Chondrocyte (in vitro differentiated cells): ENCODE measurements at regions not wholly inside any gene's neighbourhood (a gene's known extent, or its start where the extent isn't known, plus 50 kb on each side); places are given as distances from the start of the nearest gene placed in this dataset.
A peak's percentile ranks its signal among the peaks of the same experiment; 100 is the strongest.
"Not testable (repeated sequence)": the region's sequence is repeated elsewhere in the genome, so short reads cannot be mapped to it uniquely, and the experiment has no call there.

Experiments
- DNase-seq: peaks from one replicate; pipeline ENCODE4 v3.0.0; 2021; ENCODE audit warnings: mixed read lengths, low spot score
- H3K27ac Mint-ChIP-seq: one replicate; pipeline ENCODE4 v1.8.0; 2021; ENCODE audit warnings: mild to moderate bottlenecking, moderate library complexity, mixed read lengths; ENCODE audit not compliant: unreplicated experiment
- H3K27me3 Mint-ChIP-seq: 2 replicates; pipeline ENCODE4 v1.8.0; 2021; ENCODE audit warnings: low read depth, mixed read lengths
- H3K36me3 Mint-ChIP-seq: 2 replicates; pipeline ENCODE4 v1.8.0; 2021; ENCODE audit warnings: low read depth, mixed read lengths
- H3K4me1 Mint-ChIP-seq: 2 replicates; pipeline ENCODE4 v1.8.0; 2021; ENCODE audit warnings: low read depth, mild to moderate bottlenecking, mixed read lengths
- H3K4me3 Mint-ChIP-seq: one replicate; pipeline ENCODE4 v1.8.0; 2021; ENCODE audit warnings: mild to moderate bottlenecking, moderate library complexity, mixed read lengths; ENCODE audit not compliant: unreplicated experiment
- H3K9me3 Mint-ChIP-seq: 2 replicates; pipeline ENCODE4 v1.8.0; 2021; ENCODE audit warnings: low read depth, mixed read lengths
- CTCF ChIP-seq: fragments of 200-600 bp; sonication (generic); IDR thresholded peaks from 2 replicates; pipeline ENCODE4 v1.5.0; 2021; ENCODE audit warnings: antibody characterized with exemption, mild to moderate bottlenecking, moderate library complexity

GRCh38 chr6:86070151-86070550 is 427.5 kb upstream of the SYNCRIP start:
- Mint-ChIP-seq H3K27me3 (no peaks in the 10 kb centered on the region), H3K36me3 (no peaks in the 10 kb centered on the region), H3K4me1 (no peaks in the 10 kb centered on the region), H3K9me3 (peaks cover 2% of the 10 kb centered on the region), H3K27ac (no peak overlapping the region), H3K4me3 (no peak overlapping the region)
- TF ChIP-seq CTCF: no peak
- DNase-seq: no peak

- not testable (repeated sequence) for H3K27ac Mint-ChIP-seq, DNase-seq, H3K9me3 Mint-ChIP-seq, H3K4me1 Mint-ChIP-seq, H3K36me3 Mint-ChIP-seq, H3K4me3 Mint-ChIP-seq, H3K27me3 Mint-ChIP-seq
These were observed 422.3 kb upstream of the SYNCRIP start for GRCh38 chr6:86065002-86065401.

GRCh38 chr6:86057293-86057980 is 414.8 kb upstream of the SYNCRIP start:
- H3K36me3 Mint-ChIP-seq, H3K27ac Mint-ChIP-seq, H3K4me1 Mint-ChIP-seq, H3K4me3 Mint-ChIP-seq, H3K27me3 Mint-ChIP-seq: not testable (repeated sequence)
- H3K9me3 Mint-ChIP-seq: peaks cover 20% of the 10 kb centered on the region
- peak; percentile 68 for DNase-seq

- no peak overlapping the region for H3K4me3 Mint-ChIP-seq
- DNase-seq: no peak
- no peaks in the 10 kb centered on the region for H3K36me3 Mint-ChIP-seq
- H3K9me3 Mint-ChIP-seq: peaks cover 10% of the 10 kb centered on the region
- TF ChIP-seq CTCF: no peak
- no peaks in the 10 kb centered on the region for H3K4me1 Mint-ChIP-seq
- peaks cover 8% of the 10 kb centered on the region for H3K27me3 Mint-ChIP-seq
- H3K27ac Mint-ChIP-seq: no peak overlapping the region
These were observed 402.4 kb upstream of the SYNCRIP start for GRCh38 chr6:86045038-86045437.

GRCh38 chr6:86042214-86042613 is 399.5 kb upstream of the SYNCRIP start:
- H3K4me3 Mint-ChIP-seq: no peak overlapping the region
- DNase-seq: no peak
- no peaks in the 10 kb centered on the region for H3K36me3 Mint-ChIP-seq
- H3K9me3 Mint-ChIP-seq: peaks cover 9% of the 10 kb centered on the region
- H3K27ac Mint-ChIP-seq: no peak overlapping the region
- TF ChIP-seq CTCF: no peak
- no peaks in the 10 kb centered on the region for H3K4me1 Mint-ChIP-seq
- H3K27me3 Mint-ChIP-seq: peaks cover 11% of the 10 kb centered on the region

- no peak for TF ChIP-seq CTCF
- DNase-seq: no peak
- no peak overlapping the region for H3K27ac Mint-ChIP-seq
- H3K27me3 Mint-ChIP-seq: no peaks in the 10 kb centered on the region
- no peak overlapping the region for H3K4me3 Mint-ChIP-seq
- no peaks in the 10 kb centered on the region for H3K36me3 Mint-ChIP-seq
- H3K9me3 Mint-ChIP-seq: peaks cover 6% of the 10 kb centered on the region
- H3K4me1 Mint-ChIP-seq: no peaks in the 10 kb centered on the region
These were observed 389.0 kb upstream of the SYNCRIP start for GRCh38 chr6:86031713-86032112.
